Lower leg skin (tissue), 3 donors: ENCODE measurements at regions not wholly inside any gene's neighbourhood (a gene's known extent, or its start where the extent isn't known, plus 50 kb on each side); places are given as distances from the start of the nearest gene placed in this dataset.

Source experiments
- CTCF ChIP-seq, 3 donors: fragments of 450-650 bp; IDR thresholded peaks; one replicate each; pipeline ENCODE4 v1.5.1; 2016; ENCODE audit warnings: antibody characterized with exemption in 3 of 3, mild to moderate bottlenecking in 3 of 3, moderate library complexity in 2 of 3
- POLR2A ChIP-seq, 2 donors: fragments of 450-650 bp; IDR thresholded peaks; one replicate each; pipeline ENCODE4 v1.6.1; 2016 to 2017; ENCODE audit warnings: antibody characterized with exemption in 2 of 2, mild to moderate bottlenecking in 1 of 2, moderate library complexity in 1 of 2

GRCh38 chr4:145252190-145252589 is 71.8 kb upstream of the OTUD4 start:
- TF ChIP-seq CTCF (IDR thresholded peaks at IDR 0.05) = no peak
- TF ChIP-seq POLR2A (IDR thresholded peaks at IDR 0.05) = no peak
